GM12878 (cell line): ENCODE measurements at regions not wholly inside any gene's neighbourhood (a gene's known extent, or its start where the extent isn't known, plus 50 kb on each side); places are given as distances from the start of the nearest gene placed in this dataset.

Experiments
- ATAC-seq: fragments of 200-7000 bp; cut with Tn5 transposase; 3 replicates; pipeline ENCODE4 v1.9.1; 2020; ENCODE audit warnings: mild to moderate bottlenecking, moderate library complexity
- BruUV-seq: library from RNA; stranded (reverse); fragments of 400-500 nt; replicated peaks from 2 replicates; lab custom pipeline; 2021; lab: Mats Ljungman, UMichigan
- CTCF ChIA-PET: fragments of 300-600 bp; sonication (Branson Sonifier 250); formaldehyde crosslinking; extraction: SDS; loops from one replicate; lab custom pipeline; 2021; ENCODE audit warnings: inconsistent platforms; lab: Yijun Ruan, JAX
- POLR2A ChIA-PET: fragments of 350-600 bp; formaldehyde crosslinking; extraction: SDS; loops from one replicate; lab custom pipeline; 2021; ENCODE audit warnings: inconsistent platforms; lab: Charles Lee
- RAD21 ChIA-PET: fragments of 300-600 bp; sonication (Branson Sonifier 250); formaldehyde crosslinking; loops from one replicate; lab custom pipeline; 2023; ENCODE audit warnings: antibody characterized with exemption; ENCODE audit not compliant: unreplicated experiment; lab: Charles Lee
- SMC1A ChIA-PET: fragments of 300-600 bp; sonication (Branson Sonifier 250); formaldehyde crosslinking; loops from one replicate; lab custom pipeline; 2023; ENCODE audit not compliant: unreplicated experiment, uncharacterized antibody; lab: Charles Lee
- DNase-seq: peaks from one replicate; pipeline ENCODE4 v3.0.0-alpha.2; 2011; ENCODE audit warnings: low read depth, low spot score
- FAIRE-seq: peaks from 3 replicates; lab custom pipeline; 2011; peaks lifted over from hg19 to GRCh38; lab: Jason Lieb, UNC
- H2AFZ ChIP-seq: 2 replicates; pipeline ENCODE4 v1.6.0; 2011; ENCODE audit warnings: low read depth, low read length, control low read depth; ENCODE audit not compliant: control insufficient read depth
- H3K27ac ChIP-seq: 2 replicates; pipeline ENCODE4 v1.5.1; 2011; ENCODE audit warnings: control low read depth; ENCODE audit not compliant: control insufficient read depth, insufficient read depth
- H3K27me3 ChIP-seq, 2 experiments: replicated peaks in 1 of 2; 2 replicates each; pipeline versions ENCODE4 v1.6.0 to v1.6.1; 2011; ENCODE audit warnings: low read length in 1 of 2; ENCODE audit not compliant: control insufficient read depth in 2 of 2, insufficient read depth in 2 of 2
- H3K36me3 ChIP-seq, 2 experiments: 2 replicates each; pipeline ENCODE4 v1.5.1; 2011; ENCODE audit warnings: low read length in 1 of 2; ENCODE audit not compliant: control insufficient read depth in 2 of 2, insufficient read depth in 2 of 2
- H3K4me1 ChIP-seq: 2 replicates; pipeline ENCODE4 v1.6.1; 2011; ENCODE audit warnings: mild to moderate bottlenecking, low read length, moderate library complexity, mixed read lengths; ENCODE audit not compliant: control insufficient read depth, insufficient read depth
- H3K4me2 ChIP-seq: 2 replicates; pipeline ENCODE4 v1.6.0; 2011; ENCODE audit warnings: control low read depth; ENCODE audit not compliant: control insufficient read depth, insufficient read depth
- H3K4me3 ChIP-seq: fragments of 200-600 bp; sonication (generic); 2 replicates; pipeline ENCODE4 v1.5.1; 2016
- H3K79me2 ChIP-seq: 2 replicates; pipeline ENCODE4 v1.6.0; 2011; ENCODE audit warnings: low read length; ENCODE audit not compliant: control insufficient read depth, insufficient read depth
- H3K9ac ChIP-seq: 2 replicates; pipeline ENCODE4 v1.8.0; 2011; ENCODE audit warnings: low read length, control low read depth, mixed read lengths; ENCODE audit not compliant: control insufficient read depth, insufficient read depth
- H3K9me3 ChIP-seq: replicated peaks from 3 replicates; pipeline ENCODE4 v1.5.1; 2011; ENCODE audit warnings: mild to moderate bottlenecking, low read length; ENCODE audit not compliant: control insufficient read depth, insufficient read depth
- H4K20me1 ChIP-seq: 2 replicates; pipeline ENCODE4 v1.6.0; 2011; ENCODE audit not compliant: control insufficient read depth, insufficient read depth
- BMI1 ChIP-seq: fragments of 450-650 bp; IDR thresholded peaks from 2 replicates; pipeline ENCODE4 v1.6.1; 2016; ENCODE audit warnings: mild to moderate bottlenecking, moderate library complexity, borderline replicate concordance
- CBFB ChIP-seq: IDR thresholded peaks from 2 replicates; pipeline ENCODE4 v1.6.1; 2016; ENCODE audit warnings: antibody characterized with exemption, low read depth
- CEBPZ ChIP-seq: fragments of 150-350 bp; IDR thresholded peaks from 2 replicates; pipeline ENCODE4 v1.6.1; 2016; ENCODE audit warnings: low read depth, low read length
- CHD2 ChIP-seq: IDR thresholded peaks from 2 replicates; pipeline ENCODE4 v1.6.1; 2011; ENCODE audit warnings: low read depth, low read length, improper control_type of control experiment, borderline replicate concordance
- EP300 ChIP-seq, 2 experiments: fragments of 150-350 bp in 1 of 2; IDR thresholded peaks; 2 replicates each; pipeline ENCODE4 v1.6.1; 2011 to 2012; ENCODE audit warnings: low read depth in 2 of 2, low read length in 2 of 2, borderline replicate concordance in 1 of 2, improper control_type of control experiment in 1 of 2, inconsistent platforms in 1 of 2; ENCODE audit not compliant: control insufficient read depth in 1 of 2
- EZH2 ChIP-seq: IDR thresholded peaks from 2 replicates; pipeline ENCODE4 v1.6.1; 2012; ENCODE audit warnings: low read depth, mild to moderate bottlenecking, control low read depth, inconsistent platforms, low read length, borderline replicate concordance; ENCODE audit not compliant: control insufficient read depth
- HDAC2 ChIP-seq: fragments of 200-600 bp; sonication (generic); IDR thresholded peaks from 2 replicates; pipeline ENCODE4 v1.6.1; 2017
- MAX ChIP-seq: IDR thresholded peaks from 2 replicates; pipeline ENCODE4 v1.6.1; 2012; ENCODE audit warnings: low read depth, low read length, improper control_type of control experiment
- MEF2B ChIP-seq: fragments of 450-650 bp; IDR thresholded peaks from 2 replicates; pipeline ENCODE4 v1.6.1; 2018; ENCODE audit warnings: mild to moderate bottlenecking, moderate library complexity; ENCODE audit not compliant: partially characterized antibody, poor library complexity, severe bottlenecking
- POLR2AphosphoS2 ChIP-seq: IDR thresholded peaks from 2 replicates; pipeline ENCODE4 v1.6.1; 2011; ENCODE audit warnings: low read depth, mild to moderate bottlenecking, low read length, improper control_type of control experiment, moderate library complexity
- PRDM15 ChIP-seq: fragments of 450-650 bp; formaldehyde crosslinking; IDR thresholded peaks from 2 replicates; pipeline ENCODE4 v1.4.0; 2020; ENCODE audit warnings: mild to moderate bottlenecking, moderate library complexity
- RAD21 ChIP-seq: IDR thresholded peaks from 2 replicates; pipeline ENCODE4 v1.6.1; 2011; ENCODE audit warnings: mild to moderate bottlenecking, low read depth, low read length, moderate library complexity; ENCODE audit not compliant: insufficient read depth
- RELB ChIP-seq: fragments of 450-650 bp; IDR thresholded peaks from 2 replicates; pipeline ENCODE4 v1.6.1; 2017; ENCODE audit warnings: low read depth, mild to moderate bottlenecking, moderate library complexity
- SMAD1 ChIP-seq: fragments of 450-650 bp; IDR thresholded peaks from 2 replicates; pipeline ENCODE4 v1.6.1; 2018; ENCODE audit warnings: mild to moderate bottlenecking, low read depth; ENCODE audit not compliant: partially characterized antibody
- SREBF1 ChIP-seq: IDR thresholded peaks from 2 replicates; pipeline ENCODE4 v1.6.1; 2012; ENCODE audit warnings: mild to moderate bottlenecking, low read length
- STAT3 ChIP-seq: IDR thresholded peaks from 2 replicates; pipeline ENCODE4 v1.6.1; 2011; ENCODE audit warnings: low read depth, low read length, improper control_type of control experiment
- SUZ12 ChIP-seq: fragments of 200-600 bp; sonication (generic); IDR thresholded peaks from one replicate; pipeline ENCODE4 v1.6.1; 2018; ENCODE audit warnings: antibody characterized with exemption, mild to moderate bottlenecking; ENCODE audit not compliant: unreplicated experiment
- WGBS: methylation state at CpG from one replicate; pipeline ENCODE4 v1.1.6; 2016; ENCODE audit warnings: low lambda C conversion rate; ENCODE audit not compliant: insufficient replicate concordance, insufficient coverage; ENCODE audit errors: missing lambda C conversion rate; 5-methylcytosine and 5-hydroxymethylcytosine counted together
- in situ Hi-C: fragments of 300-500 bp; cut with MboI; formaldehyde crosslinking; loops from 9 replicates; pipeline ENCODE4 v1.14.3; 2018; ENCODE audit warnings: mixed read lengths
- intact Hi-C: fragments of 100-400 bp; cut with micrococcal nuclease; formaldehyde crosslinking; loops from one replicate; pipeline ENCODE4 v1.14.2; 2022; ENCODE audit not compliant: unreplicated experiment

- ATAC-seq, result no peak
- no peak overlapping the region for H3K4me2 ChIP-seq
- no peak for DNase-seq
- ChIA-PET SMC1A (no interaction called here), RAD21 (no interaction called here), POLR2A (no interaction called here), CTCF (no interaction called here)
- 0% methylated on average over 1 of the region's 1 CpG for WGBS
- no peak overlapping the region for H3K4me3 ChIP-seq
- no peaks in the 10 kb centered on the region for H4K20me1 ChIP-seq
- H3K27me3 ChIP-seq, result no peaks in the 10 kb centered on the region
- no peaks in the 10 kb centered on the region for H3K36me3 ChIP-seq
- no peak overlapping the region for H3K9ac ChIP-seq
- TF ChIP-seq RELB (no peak), EZH2 (no peak), CBFB (no peak), PRDM15 (CRISPR knock-in tag) (no peak), RAD21 (no peak), CHD2 (no peak), CEBPZ (no peak), EP300 (IDR thresholded peaks at IDR 0.05; ENCODE audit: borderline replicate concordance in 1 of 2, control insufficient read depth in 1 of 2, low read depth in 2 of 2, low read length in 2 of 2) (no peak), SREBF1 (no peak), SMAD1 (no peak), BMI1 (no peak), HDAC2 (no peak), MAX (no peak), SUZ12 (no peak), STAT3 (no peak), POLR2AphosphoS2 (no peak), MEF2B (no peak)
- H3K79me2 ChIP-seq, result no peaks in the 10 kb centered on the region
- H3K27ac ChIP-seq, result no peak overlapping the region
- no peak overlapping the region for H2AFZ ChIP-seq
- no peak for FAIRE-seq
- H3K9me3 ChIP-seq, result no peaks in the 10 kb centered on the region
- intact Hi-C loops (no loop called here), in situ Hi-C loops (loop anchor here (25.0 kb wide), 2 partner anchors 362 to 612 kb away; no protein-coding TSS in a partner anchor)
- no TSS peak for BruUV-seq
- no peaks in the 10 kb centered on the region for H3K4me1 ChIP-seq
Observed at GRCh38 chr16:8375232-8375587, 215.1 kb downstream of the TMEM114 start.
